NCI-H1417 treated with DMSO at 0.1 percent for 48 hours (cell line): ENCODE measurements at regions not wholly inside any gene's neighbourhood (a gene's known extent, or its start where the extent isn't known, plus 50 kb on each side); places are given as distances from the start of the nearest gene placed in this dataset.
"Not testable (repeated sequence)": the region's sequence is repeated elsewhere in the genome, so short reads cannot be mapped to it uniquely, and the experiment has no call there.

ENCODE experiments used
- DNase-seq: peaks from one replicate; lab custom pipeline; 2025; lab: John Stamatoyannopoulos, UW

GRCh38 chr4:19030536-19030935 lies 1009.0 kb upstream of the LCORL start:
- DNase-seq: no peak

GRCh38 chr4:19030048-19030447 lies 1008.5 kb upstream of the LCORL start:
- DNase-seq: no peak

GRCh38 chr4:19026281-19026680 lies 1004.7 kb upstream of the LCORL start:
- DNase-seq: no peak

- no peak for DNase-seq
Observed at GRCh38 chr4:19025031-19025430, 1003.5 kb upstream of the LCORL start.

GRCh38 chr4:19024047-19024446 lies 1002.5 kb upstream of the LCORL start:
- no peak for DNase-seq

GRCh38 chr4:19021617-19022016 lies 1000.1 kb upstream of the LCORL start:
- no peak for DNase-seq

- not testable (repeated sequence) for DNase-seq
Observed at GRCh38 chr4:19016550-19016949, 995.0 kb upstream of the LCORL start.

GRCh38 chr4:19014594-19014993 lies 993.0 kb upstream of the LCORL start:
- DNase-seq: no peak

GRCh38 chr4:19010761-19011160 lies 989.2 kb upstream of the LCORL start:
- DNase-seq: no peak

GRCh38 chr4:19009881-19010280 lies 988.3 kb upstream of the LCORL start:
- DNase-seq: no peak

GRCh38 chr4:19005211-19005610 lies 983.7 kb upstream of the LCORL start:
- DNase-seq: no peak

GRCh38 chr4:19002170-19002569 lies 980.6 kb upstream of the LCORL start:
- no peak for DNase-seq

- no peak for DNase-seq
Observed at GRCh38 chr4:18999595-18999994, 978.0 kb upstream of the LCORL start.

GRCh38 chr4:18981234-18981615 lies 959.7 kb upstream of the LCORL start:
- no peak for DNase-seq

- no peak for DNase-seq
Observed at GRCh38 chr4:18980516-18981233, 959.1 kb upstream of the LCORL start.

GRCh38 chr4:18976884-18977283 lies 955.3 kb upstream of the LCORL start:
- no peak for DNase-seq

- no peak for DNase-seq
Observed at GRCh38 chr4:18975916-18976808, 954.6 kb upstream of the LCORL start.

GRCh38 chr4:18973296-18973695 lies 951.7 kb upstream of the LCORL start:
- no peak for DNase-seq

GRCh38 chr4:18961879-18962278 lies 940.3 kb upstream of the LCORL start:
- DNase-seq: no peak

- DNase-seq: no peak
Observed at GRCh38 chr4:18961266-18961665, 939.7 kb upstream of the LCORL start.

GRCh38 chr4:18957716-18958115 lies 936.2 kb upstream of the LCORL start:
- no peak for DNase-seq

GRCh38 chr4:18954538-18954937 lies 933.0 kb upstream of the LCORL start:
- no peak for DNase-seq

- no peak for DNase-seq
Observed at GRCh38 chr4:18953613-18954012, 932.1 kb upstream of the LCORL start.
